A549 (cell line): ENCODE measurements at regions not wholly inside any gene's neighbourhood (a gene's known extent, or its start where the extent isn't known, plus 50 kb on each side); places are given as distances from the start of the nearest gene placed in this dataset.

ENCODE experiments used
- ATAC-seq, 2 experiments: fragments of 200-7000 bp in 1 of 2; fragments of >200 bp in 1 of 2; cut with Nextera tagmentation in 1 of 2; cut with Tn5 transposase in 1 of 2; 3 replicates each; pipeline versions ENCODE4 v1.8.0 to v1.9.1; 2018 to 2020; ENCODE audit warnings: mild to moderate bottlenecking in 1 of 2, moderate library complexity in 1 of 2
- CTCF ChIA-PET: fragments of 300-600 bp; sonication (Branson Sonifier 250); formaldehyde crosslinking; extraction: SDS; loops from one replicate; lab custom pipeline; 2021; ENCODE audit warnings: antibody characterized with exemption, inconsistent platforms; lab: Yijun Ruan, JAX
- POLR2A ChIA-PET: fragments of 350-600 bp; formaldehyde crosslinking; extraction: SDS; loops from one replicate; lab custom pipeline; 2021; ENCODE audit warnings: antibody characterized with exemption, inconsistent platforms; lab: Yijun Ruan, JAX
- DNase-seq, 2 experiments: peaks; one replicate each; pipeline versions ENCODE4 v3.0.0 to v3.0.0-alpha.2; 2011 to 2016; ENCODE audit warnings: low read depth in 1 of 2, low spot score in 1 of 2
- FAIRE-seq: peaks from 2 replicates; lab custom pipeline; 2011; peaks lifted over from hg19 to GRCh38; lab: Jason Lieb, UNC
- H3K27ac ChIP-seq, 2 experiments: fragments of >200 bp; sonication (Bioruptor Twin); formaldehyde crosslinking; 3 replicates each; pipeline ENCODE4 v1.5.1; 2016 to 2017
- H3K4me1 ChIP-seq: fragments of >200 bp; sonication (Bioruptor Twin); formaldehyde crosslinking; 3 replicates; pipeline ENCODE4 v1.6.1; 2016
- H3K4me2 ChIP-seq: fragments of >200 bp; sonication (Bioruptor Twin); formaldehyde crosslinking; 3 replicates; pipeline ENCODE4 v1.6.1; 2016
- H3K4me3 ChIP-seq: fragments of >200 bp; sonication (Bioruptor Twin); formaldehyde crosslinking; 3 replicates; pipeline ENCODE4 v1.5.1; 2016
- H3K9me3 ChIP-seq: fragments of >200 bp; sonication (Bioruptor Twin); formaldehyde crosslinking; 3 replicates; pipeline ENCODE4 v1.6.1; 2016
- CEBPB ChIP-seq, 2 experiments: fragments of >200 bp in 1 of 2; sonication (Bioruptor Twin) in 1 of 2; formaldehyde crosslinking in 1 of 2; IDR thresholded peaks; 2 replicates each; pipeline ENCODE4 v1.6.1; 2012 to 2016
- CHD2 ChIP-seq: fragments of 150-350 bp; IDR thresholded peaks from 2 replicates; pipeline ENCODE4 v1.6.1; 2014; ENCODE audit warnings: low read length; ENCODE audit not compliant: partially characterized antibody
- CHD4 ChIP-seq: fragments of 200-600 bp; sonication (generic); IDR thresholded peaks from 2 replicates; pipeline ENCODE4 v1.6.1; 2016; ENCODE audit warnings: antibody characterized with exemption, mild to moderate bottlenecking, borderline replicate concordance
- EHMT2 ChIP-seq: fragments of 200-600 bp; sonication (generic); IDR thresholded peaks from 2 replicates; pipeline ENCODE4 v1.6.1; 2016; ENCODE audit warnings: antibody characterized with exemption, low read depth, mild to moderate bottlenecking, moderate library complexity
- FOXS1 ChIP-seq: fragments of 250-450 bp; sonication (Bioruptor Pico); IDR thresholded peaks from 2 replicates; pipeline ENCODE4 v1.5.0; 2020; ENCODE audit warnings: mild to moderate bottlenecking, moderate library complexity
- HDAC2 ChIP-seq: fragments of 200-600 bp; sonication (generic); IDR thresholded peaks from 2 replicates; pipeline ENCODE4 v1.6.1; 2016
- HOXA7 ChIP-seq: fragments of 250-450 bp; sonication (Bioruptor Pico); IDR thresholded peaks from 2 replicates; pipeline ENCODE4 v1.5.0; 2020; ENCODE audit warnings: mild to moderate bottlenecking, moderate library complexity
- HOXB13 ChIP-seq: fragments of 250-450 bp; sonication (Bioruptor Pico); IDR thresholded peaks from 2 replicates; pipeline ENCODE4 v1.5.0; 2020; ENCODE audit warnings: low read depth, mild to moderate bottlenecking, moderate library complexity
- HOXB5 ChIP-seq: fragments of 250-450 bp; sonication (Bioruptor Pico); IDR thresholded peaks from 2 replicates; pipeline ENCODE4 v1.5.0; 2020; ENCODE audit warnings: mild to moderate bottlenecking, moderate library complexity
- JUN ChIP-seq, 2 experiments: fragments of >200 bp; sonication (Bioruptor Twin); formaldehyde crosslinking; IDR thresholded peaks; 2 replicates in 1 of 2; 3 replicates in 1 of 2; pipeline ENCODE4 v1.6.1; 2016 to 2017
- KDM1A ChIP-seq: fragments of 200-600 bp; sonication (generic); IDR thresholded peaks from 2 replicates; pipeline ENCODE4 v1.6.1; 2016; ENCODE audit warnings: low read depth, mild to moderate bottlenecking
- MAFK ChIP-seq: fragments of 450-650 bp; IDR thresholded peaks from 2 replicates; pipeline ENCODE4 v1.6.1; 2014; ENCODE audit not compliant: partially characterized antibody
- MAZ ChIP-seq: fragments of 150-350 bp; IDR thresholded peaks from 2 replicates; pipeline ENCODE4 v1.6.1; 2014; ENCODE audit warnings: antibody characterized with exemption, low read depth, low read length, borderline replicate concordance
- MYC ChIP-seq: IDR thresholded peaks from 2 replicates; pipeline ENCODE4 v1.6.1; 2012; ENCODE audit warnings: mild to moderate bottlenecking, inconsistent platforms, low read length, improper control_type of control experiment, borderline replicate concordance
- NFE2L2 ChIP-seq: fragments of 150-350 bp; conservative IDR thresholded peaks from 2 replicates; pipeline ENCODE4 v1.6.1; 2014; ENCODE audit warnings: low read length
- NPAS2 ChIP-seq: fragments of 250-450 bp; sonication (Bioruptor Pico); IDR thresholded peaks from 2 replicates; pipeline ENCODE4 v1.8.0; 2022; ENCODE audit warnings: mild to moderate bottlenecking, moderate library complexity, borderline replicate concordance
- RFX5 ChIP-seq: fragments of 450-650 bp; IDR thresholded peaks from 2 replicates; pipeline ENCODE4 v1.7.1; 2014; ENCODE audit warnings: antibody characterized with exemption, mild to moderate bottlenecking, moderate library complexity
- RNF2 ChIP-seq: fragments of 200-600 bp; sonication (generic); IDR thresholded peaks from 2 replicates; pipeline ENCODE4 v1.6.1; 2016; ENCODE audit warnings: low read depth, mild to moderate bottlenecking, antibody characterized with exemption, moderate library complexity, borderline replicate concordance
- SMC3 ChIP-seq: fragments of >200 bp; sonication (Bioruptor Twin); formaldehyde crosslinking; IDR thresholded peaks from 3 replicates; pipeline ENCODE4 v1.6.1; 2018; ENCODE audit warnings: inconsistent platforms
- ZC3H11A ChIP-seq: fragments of 450-650 bp; IDR thresholded peaks from 2 replicates; pipeline ENCODE4 v1.6.1; 2014; ENCODE audit warnings: antibody characterized with exemption, mild to moderate bottlenecking
- WGBS: methylation state at CpG from one replicate; pipeline ENCODE4 v1.1.6; 2017; ENCODE audit errors: missing lambda C conversion rate; 5-methylcytosine and 5-hydroxymethylcytosine counted together
- TF ChIP-seq, protein P1 (sequence below): fragments of 450-650 bp; IDR thresholded peaks from 2 replicates; pipeline ENCODE4 v1.6.1; 2014; ENCODE audit warnings: antibody characterized with exemption
- TF ChIP-seq, protein P2 (sequence below): fragments of 250-450 bp; sonication (Bioruptor Pico); IDR thresholded peaks from 2 replicates; pipeline ENCODE4 v1.5.0; 2020; ENCODE audit warnings: low read depth, mild to moderate bottlenecking, moderate library complexity
- TF ChIP-seq, protein P3 (sequence below): fragments of >200 bp; sonication (Bioruptor Twin); formaldehyde crosslinking; IDR thresholded peaks from 2 replicates; pipeline ENCODE4 v1.6.1; 2016
- TF ChIP-seq, protein P4 (sequence below): IDR thresholded peaks from 2 replicates; pipeline ENCODE4 v1.6.1; 2012

DNA sequence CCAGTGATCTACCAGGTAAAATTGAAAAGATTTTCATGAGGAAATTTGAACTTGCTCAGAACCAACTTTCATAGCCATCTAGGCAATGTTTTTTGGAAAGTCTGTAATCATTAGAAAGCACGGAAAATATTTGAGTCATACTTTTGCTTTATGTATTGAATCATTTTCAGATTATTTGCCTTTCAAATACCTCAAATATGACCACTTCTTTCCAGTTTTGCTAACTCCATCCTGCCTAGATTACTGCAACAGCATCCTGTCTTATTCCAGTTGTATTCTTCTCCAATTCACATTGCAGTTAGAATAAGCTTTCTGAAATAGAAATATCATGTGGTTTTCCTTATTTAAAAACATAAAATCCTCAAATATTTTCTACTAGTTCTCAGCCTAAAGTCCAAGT, 239.8 kb upstream of the FAR2 start:
- Histone ChIP-seq H3K4me2 (no peak overlapping the region), H3K4me1 (no peaks in the 10 kb centered on the region), H3K27ac (no peak overlapping the region), H3K9me3 (peaks cover 8% of the 10 kb centered on the region; the same call in 2 of the 3 replicates), H3K4me3 (no peak overlapping the region)
- 0% methylated on average over 1 of the region's 1 CpG for WGBS
- FAIRE-seq (no peak), DNase-seq (no peak), ATAC-seq (no peak)
- TF ChIP-seq, protein P1, sequence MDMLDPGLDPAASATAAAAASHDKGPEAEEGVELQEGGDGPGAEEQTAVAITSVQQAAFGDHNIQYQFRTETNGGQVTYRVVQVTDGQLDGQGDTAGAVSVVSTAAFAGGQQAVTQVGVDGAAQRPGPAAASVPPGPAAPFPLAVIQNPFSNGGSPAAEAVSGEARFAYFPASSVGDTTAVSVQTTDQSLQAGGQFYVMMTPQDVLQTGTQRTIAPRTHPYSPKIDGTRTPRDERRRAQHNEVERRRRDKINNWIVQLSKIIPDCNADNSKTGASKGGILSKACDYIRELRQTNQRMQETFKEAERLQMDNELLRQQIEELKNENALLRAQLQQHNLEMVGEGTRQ: no peak
- TF ChIP-seq SMC3 (no peak), CHD2 (no peak), MYC (no peak), KDM1A (no peak), ZC3H11A (no peak), HOXA7 (CRISPR knock-in tag) (no peak), HOXB13 (CRISPR knock-in tag) (no peak), NPAS2 (CRISPR knock-in tag) (no peak), NFE2L2 (no peak), MAZ (no peak), CEBPB (IDR thresholded peaks at IDR 0.05) (no peak), MAFK (no peak), JUN (IDR thresholded peaks at IDR 0.05) (no peak), RFX5 (no peak)
- TF ChIP-seq, protein P2, sequence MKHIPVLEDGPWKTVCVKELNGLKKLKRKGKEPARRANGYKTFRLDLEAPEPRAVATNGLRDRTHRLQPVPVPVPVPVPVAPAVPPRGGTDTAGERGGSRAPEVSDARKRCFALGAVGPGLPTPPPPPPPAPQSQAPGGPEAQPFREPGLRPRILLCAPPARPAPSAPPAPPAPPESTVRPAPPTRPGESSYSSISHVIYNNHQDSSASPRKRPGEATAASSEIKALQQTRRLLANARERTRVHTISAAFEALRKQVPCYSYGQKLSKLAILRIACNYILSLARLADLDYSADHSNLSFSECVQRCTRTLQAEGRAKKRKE (CRISPR knock-in tag): no peak
- TF ChIP-seq, protein P3, sequence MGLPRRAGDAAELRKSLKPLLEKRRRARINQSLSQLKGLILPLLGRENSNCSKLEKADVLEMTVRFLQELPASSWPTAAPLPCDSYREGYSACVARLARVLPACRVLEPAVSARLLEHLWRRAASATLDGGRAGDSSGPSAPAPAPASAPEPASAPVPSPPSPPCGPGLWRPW: no peak
- TF ChIP-seq, protein P4, sequence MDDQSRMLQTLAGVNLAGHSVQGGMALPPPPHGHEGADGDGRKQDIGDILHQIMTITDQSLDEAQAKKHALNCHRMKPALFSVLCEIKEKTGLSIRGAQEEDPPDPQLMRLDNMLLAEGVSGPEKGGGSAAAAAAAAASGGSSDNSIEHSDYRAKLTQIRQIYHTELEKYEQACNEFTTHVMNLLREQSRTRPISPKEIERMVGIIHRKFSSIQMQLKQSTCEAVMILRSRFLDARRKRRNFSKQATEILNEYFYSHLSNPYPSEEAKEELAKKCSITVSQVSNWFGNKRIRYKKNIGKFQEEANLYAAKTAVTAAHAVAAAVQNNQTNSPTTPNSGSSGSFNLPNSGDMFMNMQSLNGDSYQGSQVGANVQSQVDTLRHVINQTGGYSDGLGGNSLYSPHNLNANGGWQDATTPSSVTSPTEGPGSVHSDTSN: no peak
- POLR2A ChIA-PET: no interaction called here
- CTCF ChIA-PET: no interaction called here

- H3K4me2 ChIP-seq: no peak overlapping the region
- no peak for TF ChIP-seq NPAS2 (CRISPR knock-in tag)
- TF ChIP-seq HOXB5 (CRISPR knock-in tag): no peak
- no peak for TF ChIP-seq EHMT2
- TF ChIP-seq HDAC2: no peak
- TF ChIP-seq RNF2: no peak
- TF ChIP-seq FOXS1 (CRISPR knock-in tag): no peak
- TF ChIP-seq MYC: no peak
- no peak for TF ChIP-seq KDM1A
- no peak for TF ChIP-seq CHD4
- no peak for TF ChIP-seq MAZ
- no peak for TF ChIP-seq NFE2L2
- TF ChIP-seq CHD2: no peak
- no peak for ATAC-seq
- WGBS: 9% methylated on average over 3 of the region's 3 CpGs
- no peaks in the 10 kb centered on the region for H3K9me3 ChIP-seq
- no peak overlapping the region for H3K4me3 ChIP-seq
- ChIA-PET POLR2A (no interaction called here), CTCF (no interaction called here)
- FAIRE-seq: no peak
- no peak for DNase-seq
- H3K27ac ChIP-seq: no peak overlapping the region
- no peaks in the 10 kb centered on the region for H3K4me1 ChIP-seq
These were observed 223.2 kb upstream of the FAR2 start for GRCh38 chr12:28925719-28926376.
